ENCODE measurements at regions not wholly inside any gene's neighbourhood (a gene's known extent, or its start where the extent isn't known, plus 50 kb on each side); places are given as distances from the start of the nearest gene placed in this dataset.
"Not testable (repeated sequence)": the region's sequence is repeated elsewhere in the genome, so short reads cannot be mapped to it uniquely, and the experiment has no call there.

- no peak for DNase-seq (ENCODE audit: extremely low read depth in 1 of 2, low read depth in 1 of 2)
Observed at GRCh38 chr6:103826209-103826608, 1033.5 kb downstream of the HACE1 start.

- DNase-seq (ENCODE audit: extremely low read depth in 1 of 2, low read depth in 1 of 2), result no peak
Observed at GRCh38 chr6:103820148-103820547, 1039.6 kb downstream of the HACE1 start.

GRCh38 chr6:103819509-103819908 lies 1040.2 kb downstream of the HACE1 start:
- DNase-seq (ENCODE audit: extremely low read depth in 1 of 2, low read depth in 1 of 2), result no peak

- DNase-seq (ENCODE audit: extremely low read depth in 1 of 2, low read depth in 1 of 2), result no peak
Observed at GRCh38 chr6:103812970-103813369, 1046.7 kb downstream of the HACE1 start.

- not testable (repeated sequence) for DNase-seq (ENCODE audit: extremely low read depth in 1 of 2, low read depth in 1 of 2)
Observed at GRCh38 chr6:103801901-103802479, 1057.7 kb downstream of the HACE1 start.

- DNase-seq (ENCODE audit: extremely low read depth in 1 of 2, low read depth in 1 of 2), result no peak
Observed at GRCh38 chr6:103799971-103800670, 1059.6 kb downstream of the HACE1 start.

- no peak for DNase-seq (ENCODE audit: extremely low read depth in 1 of 2, low read depth in 1 of 2)
Observed at GRCh38 chr6:103798166-103798565, 1061.6 kb downstream of the HACE1 start.

- DNase-seq (ENCODE audit: extremely low read depth in 1 of 2, low read depth in 1 of 2), result no peak
Observed at GRCh38 chr6:103797738-103798137, 1062.0 kb downstream of the HACE1 start.

GRCh38 chr6:103791458-103791857 lies 1068.3 kb downstream of the HACE1 start:
- no peak for DNase-seq (ENCODE audit: extremely low read depth in 1 of 2, low read depth in 1 of 2)

- DNase-seq (ENCODE audit: extremely low read depth in 1 of 2, low read depth in 1 of 2), result no peak
Observed at GRCh38 chr6:103784117-103784516, 1075.6 kb downstream of the HACE1 start.

GRCh38 chr6:103783329-103783728 lies 1076.4 kb downstream of the HACE1 start:
- no peak for DNase-seq (ENCODE audit: extremely low read depth in 1 of 2, low read depth in 1 of 2)

GRCh38 chr6:103769431-103769830 lies 1090.3 kb downstream of the HACE1 start:
- no peak for DNase-seq (ENCODE audit: extremely low read depth in 1 of 2, low read depth in 1 of 2)

- DNase-seq (ENCODE audit: extremely low read depth in 1 of 2, low read depth in 1 of 2), result no peak
Observed at GRCh38 chr6:103750603-103751002, 1109.1 kb downstream of the HACE1 start.

- no peak for DNase-seq (ENCODE audit: extremely low read depth in 1 of 2, low read depth in 1 of 2)
Observed at GRCh38 chr6:103734016-103734415, 1125.7 kb downstream of the HACE1 start.

- DNase-seq (ENCODE audit: extremely low read depth in 1 of 2, low read depth in 1 of 2), result no peak
Observed at GRCh38 chr6:103729658-103730057, 1130.1 kb downstream of the HACE1 start.

- DNase-seq (ENCODE audit: extremely low read depth in 1 of 2, low read depth in 1 of 2), result no peak
Observed at GRCh38 chr6:103723438-103724322, 1136.0 kb downstream of the HACE1 start.

- DNase-seq (ENCODE audit: extremely low read depth in 1 of 2, low read depth in 1 of 2), result no peak
Observed at GRCh38 chr6:103722683-103723082, 1137.0 kb downstream of the HACE1 start.

GRCh38 chr6:103721923-103722322 lies 1137.8 kb downstream of the HACE1 start:
- no peak for DNase-seq (ENCODE audit: extremely low read depth in 1 of 2, low read depth in 1 of 2)

- DNase-seq (ENCODE audit: extremely low read depth in 1 of 2, low read depth in 1 of 2), result no peak
Observed at GRCh38 chr6:103720393-103720792, 1139.3 kb downstream of the HACE1 start.

GRCh38 chr6:103719545-103719944 lies 1140.2 kb downstream of the HACE1 start:
- DNase-seq (ENCODE audit: extremely low read depth in 1 of 2, low read depth in 1 of 2), result no peak

GRCh38 chr6:103715269-103715668 lies 1144.5 kb downstream of the HACE1 start:
- no peak for DNase-seq (ENCODE audit: extremely low read depth in 1 of 2, low read depth in 1 of 2)

GRCh38 chr6:103709236-103709635 lies 1150.5 kb downstream of the HACE1 start:
- not testable (repeated sequence) for DNase-seq (ENCODE audit: extremely low read depth in 1 of 2, low read depth in 1 of 2)

Measured in stimulated activated CD8-positive, alpha-beta memory T cell treated with anti-CD3 and anti-CD28 coated beads, Interleukin-7, amount 100 ng/mL, for 48 hours (primary cell).